Smooth muscle cell (in vitro differentiated cells): ENCODE measurements at regions not wholly inside any gene's neighbourhood (a gene's known extent, or its start where the extent isn't known, plus 50 kb on each side); places are given as distances from the start of the nearest gene placed in this dataset.

ENCODE experiments used
- DNase-seq: peaks from one replicate; lab custom pipeline; 2025; ENCODE audit not compliant: unreplicated experiment; lab: John Stamatoyannopoulos, UW
- H2AFZ ChIP-seq: fragments of 200-600 bp; sonication (generic); 2 replicates; pipeline ENCODE4 v1.6.0; 2016; ENCODE audit warnings: antibody characterized with exemption, low read depth, mild to moderate bottlenecking
- H3F3A ChIP-seq: fragments of 200-600 bp; sonication (generic); 2 replicates; pipeline ENCODE4 v1.6.0; 2017; ENCODE audit warnings: antibody characterized with exemption, low read depth
- H3K27ac ChIP-seq: fragments of 200-600 bp; sonication (generic); 2 replicates; pipeline ENCODE4 v1.5.1; 2016; ENCODE audit warnings: low read depth, mild to moderate bottlenecking
- H3K27me3 ChIP-seq: fragments of 200-600 bp; sonication (generic); 2 replicates; pipeline ENCODE4 v1.6.1; 2016; ENCODE audit warnings: low read depth, mild to moderate bottlenecking
- H3K36me3 ChIP-seq: fragments of 200-600 bp; sonication (generic); 2 replicates; pipeline ENCODE4 v1.5.1; 2016; ENCODE audit warnings: low read depth
- H3K4me1 ChIP-seq: fragments of 200-600 bp; sonication (generic); 2 replicates; pipeline ENCODE4 v1.5.1; 2016; ENCODE audit warnings: low read depth
- H3K4me2 ChIP-seq: fragments of 200-600 bp; sonication (generic); 2 replicates; pipeline ENCODE4 v1.6.0; 2016; ENCODE audit warnings: mild to moderate bottlenecking
- H3K4me3 ChIP-seq: fragments of 200-600 bp; sonication (generic); 2 replicates; pipeline ENCODE4 v1.5.1; 2016; ENCODE audit warnings: mild to moderate bottlenecking
- H3K79me2 ChIP-seq: fragments of 200-600 bp; sonication (generic); 2 replicates; pipeline ENCODE4 v1.6.0; 2016; ENCODE audit warnings: low read depth, mild to moderate bottlenecking
- H3K9ac ChIP-seq: fragments of 200-600 bp; sonication (generic); 2 replicates; pipeline ENCODE4 v1.6.0; 2016; ENCODE audit warnings: low read depth
- H3K9me3 ChIP-seq: fragments of 200-600 bp; sonication (generic); replicated peaks from 2 replicates; pipeline ENCODE4 v1.5.1; 2016; ENCODE audit warnings: low read depth
- H4K20me1 ChIP-seq: fragments of 200-600 bp; sonication (generic); 2 replicates; pipeline ENCODE4 v1.6.0; 2016; ENCODE audit warnings: low read depth
- CTCF ChIP-seq: fragments of 200-600 bp; sonication (generic); IDR thresholded peaks from 2 replicates; pipeline ENCODE4 v1.5.1; 2017; ENCODE audit warnings: borderline replicate concordance, mild to moderate bottlenecking, antibody characterized with exemption; ENCODE audit not compliant: insufficient read depth, poor library complexity, severe bottlenecking
- WGBS: methylation state at CpG from one replicate; pipeline ENCODE4 v1.1.7; 2016; ENCODE audit warnings: low lambda C conversion rate; 5-methylcytosine and 5-hydroxymethylcytosine counted together

- Histone ChIP-seq H2AFZ (no peak overlapping the region), H4K20me1 (no peaks in the 10 kb centered on the region), H3F3A (no peaks in the 10 kb centered on the region), H3K4me2 (no peak overlapping the region), H3K4me3 (no peak overlapping the region), H3K27ac (no peak overlapping the region), H3K79me2 (no peaks in the 10 kb centered on the region), H3K36me3 (no peaks in the 10 kb centered on the region), H3K27me3 (no peaks in the 10 kb centered on the region), H3K4me1 (peaks cover 8% of the 10 kb centered on the region), H3K9ac (no peak overlapping the region), H3K9me3 (no peaks in the 10 kb centered on the region)
- TF ChIP-seq CTCF: no peak
- WGBS: 83% methylated on average over 1 of the region's 1 CpG
- DNase-seq: no peak
These were observed 103.5 kb upstream of the FXR1 start for GRCh38 chr3:180808823-180809575.

- Histone ChIP-seq H3K4me2 (no peak overlapping the region), H3F3A (no peaks in the 10 kb centered on the region), H3K36me3 (no peaks in the 10 kb centered on the region), H3K4me3 (no peak overlapping the region), H3K27me3 (no peaks in the 10 kb centered on the region), H3K9me3 (no peaks in the 10 kb centered on the region), H3K79me2 (no peaks in the 10 kb centered on the region), H2AFZ (no peak overlapping the region), H3K27ac (no peak overlapping the region), H3K4me1 (no peaks in the 10 kb centered on the region), H3K9ac (no peak overlapping the region), H4K20me1 (no peaks in the 10 kb centered on the region)
- TF ChIP-seq CTCF: no peak
- DNase-seq: no peak
- 93% methylated on average over 15 of the region's 15 CpGs for WGBS
These were observed 92.1 kb upstream of the FXR1 start for GRCh38 chr3:180820400-180820799.

GRCh38 chr3:180825964-180826363 lies 86.5 kb upstream of the FXR1 start:
- no peaks in the 10 kb centered on the region for H3K79me2 ChIP-seq
- H3K4me1 ChIP-seq: no peaks in the 10 kb centered on the region
- no peaks in the 10 kb centered on the region for H3K27me3 ChIP-seq
- no peak overlapping the region for H3K27ac ChIP-seq
- no peak for TF ChIP-seq CTCF
- 92% methylated on average over 2 of the region's 2 CpGs for WGBS
- H3K4me2 ChIP-seq: no peak overlapping the region
- no peaks in the 10 kb centered on the region for H3K9me3 ChIP-seq
- no peak overlapping the region for H3K9ac ChIP-seq
- DNase-seq: no peak
- no peak overlapping the region for H2AFZ ChIP-seq
- H4K20me1 ChIP-seq: no peaks in the 10 kb centered on the region
- H3K4me3 ChIP-seq: no peak overlapping the region
- H3F3A ChIP-seq: no peaks in the 10 kb centered on the region
- H3K36me3 ChIP-seq: no peaks in the 10 kb centered on the region

GRCh38 chr3:180827171-180827570 lies 85.3 kb upstream of the FXR1 start:
- H3K4me3 ChIP-seq: no peak overlapping the region
- no peak overlapping the region for H3K9ac ChIP-seq
- no peak overlapping the region for H2AFZ ChIP-seq
- H3K79me2 ChIP-seq: no peaks in the 10 kb centered on the region
- H3K4me2 ChIP-seq: no peak overlapping the region
- H3K9me3 ChIP-seq: no peaks in the 10 kb centered on the region
- no peaks in the 10 kb centered on the region for H3K36me3 ChIP-seq
- no peaks in the 10 kb centered on the region for H4K20me1 ChIP-seq
- H3K27ac ChIP-seq: no peak overlapping the region
- WGBS: 72% methylated on average over 3 of the region's 3 CpGs
- no peaks in the 10 kb centered on the region for H3K27me3 ChIP-seq
- H3F3A ChIP-seq: no peaks in the 10 kb centered on the region
- TF ChIP-seq CTCF: no peak
- no peaks in the 10 kb centered on the region for H3K4me1 ChIP-seq
- no peak for DNase-seq
